Fibroblast of skin of left quadriceps (primary cell): ENCODE measurements at regions not wholly inside any gene's neighbourhood (a gene's known extent, or its start where the extent isn't known, plus 50 kb on each side); places are given as distances from the start of the nearest gene placed in this dataset.

Source experiments
- DNase-seq, 2 experiments: peaks; one replicate each; pipeline ENCODE4 v3.0.0-alpha.2; 2013; ENCODE audit warnings: low read depth in 2 of 2

DNA sequence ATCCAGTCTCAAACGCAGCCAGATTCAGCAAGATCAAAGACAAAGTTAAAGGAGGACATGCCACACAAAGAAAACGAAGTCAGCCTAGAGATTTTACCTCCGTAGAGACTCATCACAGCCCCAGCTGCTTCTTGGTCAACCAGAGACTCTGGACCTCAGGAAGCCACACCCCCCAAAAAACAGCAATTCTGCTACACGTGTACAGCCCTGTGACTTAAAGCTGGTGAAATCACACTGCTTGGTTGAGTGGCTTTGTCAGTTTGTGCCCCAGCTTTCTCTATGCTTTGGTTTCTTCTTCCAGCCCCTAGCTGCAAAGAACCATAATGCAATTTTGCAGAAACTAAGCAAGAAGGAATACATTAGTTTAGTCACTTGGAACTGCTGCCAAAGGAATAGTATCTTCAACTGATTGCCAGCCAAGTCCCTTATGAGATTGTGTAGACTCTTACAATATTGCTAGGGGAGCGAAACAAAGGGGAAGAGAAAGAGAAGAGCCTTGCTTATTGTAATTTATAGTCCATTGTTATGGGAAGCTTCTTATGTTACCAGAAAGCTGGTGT lies 158.8 kb upstream of the ZNF462 start:
- no peak for DNase-seq

DNA sequence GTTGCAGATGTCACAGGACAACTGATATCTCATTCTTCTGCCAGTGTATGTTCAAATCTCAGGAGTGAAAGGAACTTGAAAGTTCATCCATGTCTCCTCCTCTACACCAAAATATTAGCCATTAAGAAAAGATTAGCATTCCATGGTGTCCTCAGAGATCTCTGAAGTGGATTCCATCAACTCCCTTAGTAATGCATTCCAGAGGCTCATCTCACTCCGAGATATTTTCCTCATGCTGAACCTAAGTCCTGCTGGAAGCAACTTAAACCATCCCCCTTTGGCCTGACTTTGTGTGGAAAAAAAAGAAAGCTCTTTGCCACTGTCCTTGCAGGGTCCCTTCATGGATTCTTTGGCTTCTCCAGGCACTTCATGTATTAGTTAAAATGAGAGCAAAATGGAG lies 155.7 kb upstream of the ZNF462 start:
- no peak for DNase-seq

DNA sequence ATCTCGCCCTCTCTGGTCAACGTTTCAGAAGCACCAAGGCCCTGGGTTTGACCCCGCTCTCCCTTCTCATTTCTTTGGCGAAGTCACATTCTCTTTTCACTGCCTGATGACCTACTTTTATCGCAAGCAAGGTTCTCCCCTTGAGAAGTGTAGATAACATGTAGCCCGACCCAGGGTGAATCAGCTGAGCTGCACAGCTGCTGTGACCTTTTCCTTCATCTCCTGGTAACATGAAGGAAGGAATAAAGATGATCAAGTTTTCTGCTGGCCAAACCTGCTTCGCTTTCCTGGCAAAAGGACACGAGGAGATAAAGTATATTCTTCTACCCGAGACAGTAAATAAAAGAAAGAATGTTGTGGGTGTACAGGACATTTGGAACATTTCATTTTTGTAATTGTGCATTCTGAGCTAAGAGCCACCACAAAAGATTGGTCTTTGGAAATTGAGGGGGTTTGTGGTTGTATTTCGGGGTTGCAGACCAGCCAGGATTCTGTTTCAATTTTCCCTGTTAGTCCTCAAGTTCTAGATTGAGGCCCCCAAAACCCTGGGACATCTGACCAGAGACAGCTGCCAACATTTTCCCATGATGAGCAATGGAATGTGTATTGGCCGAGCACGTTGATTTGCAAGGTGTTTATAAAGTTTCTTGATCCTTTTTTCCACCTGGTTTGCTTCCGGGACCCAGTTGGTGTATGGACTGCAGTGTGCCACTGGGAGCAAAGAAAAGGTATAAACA lies 155.1 kb upstream of the ZNF462 start:
- DNase-seq, result no peak

DNA sequence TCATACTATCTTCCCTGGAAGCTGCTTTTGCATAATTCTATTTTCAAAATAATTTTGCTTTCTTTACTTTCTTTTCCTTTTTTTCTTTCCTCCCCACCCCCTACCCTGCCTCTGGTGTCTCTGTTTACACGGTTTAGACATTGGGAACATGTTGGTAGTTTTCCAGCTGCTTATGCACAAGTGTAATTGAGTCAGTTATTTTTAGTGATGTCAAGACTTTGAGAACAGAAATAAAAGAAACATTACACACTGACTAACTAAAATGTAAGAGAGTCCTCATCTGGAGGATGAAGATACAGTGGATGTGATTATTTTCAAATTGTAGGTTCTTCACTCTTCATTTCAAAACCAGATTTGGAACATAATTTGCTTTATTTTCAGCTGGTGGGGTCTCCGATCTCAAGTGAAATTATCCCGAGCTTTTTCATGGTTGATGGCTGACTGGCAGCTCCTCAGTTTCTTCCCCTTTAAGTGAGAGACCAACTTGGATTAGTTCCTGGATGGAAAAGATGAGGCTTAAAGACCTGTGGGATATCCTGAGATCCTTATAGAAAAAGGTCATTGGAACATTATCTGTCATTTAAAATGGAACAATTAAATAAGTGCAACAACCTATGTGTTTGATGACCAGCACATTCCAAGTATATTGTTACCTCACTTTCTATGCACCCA lies 154.4 kb upstream of the ZNF462 start:
- DNase-seq, result no peak

DNA sequence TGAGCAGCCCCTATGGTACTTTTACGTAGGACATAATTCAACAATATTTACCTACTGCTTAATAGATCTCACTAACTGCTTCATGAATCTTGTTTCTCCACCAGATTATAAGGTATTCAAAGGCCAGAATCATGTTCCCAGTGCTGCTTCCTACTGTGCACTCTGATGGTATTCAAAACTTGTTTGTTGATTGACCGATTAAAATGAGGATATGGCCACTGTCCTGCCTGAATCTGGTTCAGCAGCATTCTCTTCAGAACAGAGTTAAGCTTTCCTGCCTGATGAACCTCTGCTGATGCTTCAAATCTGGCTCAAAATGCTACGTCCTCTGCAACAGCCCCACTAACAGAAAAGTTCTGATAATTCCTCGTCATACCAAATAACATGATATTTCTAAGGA lies 150.7 kb upstream of the ZNF462 start:
- DNase-seq, result no peak

DNA sequence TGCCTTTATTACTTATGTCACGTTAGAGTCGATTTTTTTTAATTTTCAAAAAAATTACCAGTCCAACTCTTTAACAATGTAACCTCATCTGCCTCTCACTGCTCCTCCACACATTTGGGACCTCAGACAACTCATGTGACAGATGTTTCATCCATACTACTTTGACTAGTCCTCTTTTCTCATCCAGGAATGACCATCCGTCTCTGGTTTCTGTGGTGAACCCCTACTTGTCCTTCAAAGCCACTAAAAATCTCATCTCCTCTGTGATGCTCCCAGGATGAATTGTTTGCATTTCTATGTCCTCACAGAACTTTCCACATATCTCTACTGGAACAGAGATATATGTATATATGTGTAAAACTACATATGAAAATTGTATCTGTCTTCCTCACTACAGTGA lies 149.8 kb upstream of the ZNF462 start:
- DNase-seq, result no peak

DNA sequence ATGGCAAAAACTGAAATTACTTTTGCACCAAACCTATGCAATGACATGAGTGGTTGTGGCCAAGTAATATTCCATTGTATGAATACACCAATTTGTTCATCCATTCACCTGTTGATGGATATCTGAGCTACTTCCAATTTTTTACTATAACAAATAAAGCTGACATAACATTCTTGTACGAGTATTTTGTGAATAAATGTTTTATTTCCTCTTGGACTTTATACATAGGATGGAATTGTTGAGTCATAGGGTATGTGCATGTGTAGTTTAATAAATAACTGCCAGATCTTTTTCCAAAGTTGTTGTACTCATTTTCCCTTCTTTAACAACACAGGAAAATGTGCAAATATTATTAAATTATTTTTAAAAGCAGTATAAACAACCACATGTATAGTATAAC lies 146.1 kb upstream of the ZNF462 start:
- DNase-seq, result no peak

DNA sequence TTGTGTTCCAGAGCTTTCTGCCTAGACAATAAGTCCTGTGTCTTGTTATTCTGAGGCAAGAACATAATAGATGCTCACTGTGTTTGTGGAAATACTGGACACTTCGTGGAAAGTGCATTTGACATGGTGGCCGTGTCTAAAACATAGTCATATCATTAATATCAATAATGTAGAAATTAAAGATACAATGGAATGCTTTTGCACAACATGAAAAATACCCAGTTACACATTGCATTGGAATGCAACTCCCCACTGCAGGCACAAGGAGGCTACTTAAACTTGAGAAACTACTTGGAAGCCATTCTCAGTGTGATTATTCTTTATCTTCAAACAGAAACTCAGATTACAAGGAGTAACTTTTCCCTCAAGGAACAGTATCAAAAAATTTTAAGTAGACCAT lies 145.3 kb upstream of the ZNF462 start:
- DNase-seq, result peak; percentile 65 to 66

DNA sequence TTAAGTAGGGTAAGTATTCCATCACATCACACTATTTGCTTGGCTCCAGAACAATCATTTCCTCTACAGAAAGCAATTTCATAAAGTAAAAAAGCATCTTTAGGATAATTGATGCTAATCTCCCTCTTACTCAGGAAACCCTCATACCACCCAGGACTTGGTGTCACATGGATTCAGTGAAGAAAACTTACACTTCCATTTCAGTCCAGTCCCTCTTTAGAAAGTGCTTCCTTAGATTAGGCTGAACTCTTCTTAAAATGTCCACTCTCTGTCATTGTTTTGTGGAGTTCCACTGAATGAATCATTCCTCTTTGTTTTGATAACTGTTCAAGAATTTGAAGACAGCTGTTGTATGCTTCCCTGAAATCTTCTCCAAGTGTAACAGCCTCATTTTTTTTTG lies 144.0 kb upstream of the ZNF462 start:
- peak; percentile 35 to 39 for DNase-seq

DNA sequence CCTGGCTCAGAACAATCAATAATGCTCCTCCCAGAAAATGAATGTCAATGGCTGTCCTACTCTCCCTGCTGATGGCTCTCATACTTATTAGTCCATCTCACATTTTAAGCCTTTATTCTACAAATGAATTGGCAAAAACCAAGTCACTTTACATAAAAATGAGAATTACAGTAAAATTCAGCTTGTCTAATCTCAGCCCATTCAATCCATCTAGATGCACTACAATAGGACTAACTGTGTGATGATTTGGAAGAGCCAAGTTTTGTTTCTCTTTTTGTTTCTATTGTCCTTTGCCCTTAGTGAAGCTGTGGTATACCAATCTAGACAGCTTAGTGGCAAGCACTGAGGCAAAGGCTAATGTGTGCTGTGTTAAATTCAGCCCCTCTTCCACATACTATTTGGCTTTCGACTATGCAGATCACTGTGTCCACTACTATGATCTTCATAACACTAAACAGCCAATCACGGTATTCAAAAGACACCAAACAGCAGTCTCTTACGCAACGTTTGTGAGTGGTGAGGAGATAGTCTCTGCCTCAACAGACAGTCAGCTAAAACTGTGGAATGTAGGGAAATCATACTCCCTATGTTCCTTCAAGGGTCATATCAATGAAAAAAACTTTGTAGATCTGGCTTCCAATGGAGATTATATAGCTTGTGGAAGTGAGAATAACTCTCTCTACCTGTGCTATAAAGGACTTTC lies 140.8 kb upstream of the ZNF462 start:
- no peak for DNase-seq

DNA sequence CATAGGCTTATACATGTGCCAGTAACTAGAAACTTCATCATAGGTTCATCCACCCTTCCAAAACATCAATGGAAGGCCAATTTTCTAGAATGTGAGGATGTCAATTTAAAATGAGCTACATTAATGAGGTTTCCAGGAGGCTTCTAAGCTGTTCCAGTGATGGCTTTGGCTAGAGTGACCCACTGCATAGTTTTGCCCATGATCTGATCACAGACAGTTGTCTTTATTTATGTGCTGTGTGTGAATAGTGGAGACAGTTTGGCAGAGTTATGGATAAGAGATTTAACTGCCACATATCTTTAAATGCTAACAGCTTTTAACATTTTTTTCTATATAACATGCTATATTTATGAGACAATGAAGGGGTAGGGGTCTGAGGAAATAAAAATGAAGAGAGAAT lies 139.0 kb upstream of the ZNF462 start:
- no peak for DNase-seq

DNA sequence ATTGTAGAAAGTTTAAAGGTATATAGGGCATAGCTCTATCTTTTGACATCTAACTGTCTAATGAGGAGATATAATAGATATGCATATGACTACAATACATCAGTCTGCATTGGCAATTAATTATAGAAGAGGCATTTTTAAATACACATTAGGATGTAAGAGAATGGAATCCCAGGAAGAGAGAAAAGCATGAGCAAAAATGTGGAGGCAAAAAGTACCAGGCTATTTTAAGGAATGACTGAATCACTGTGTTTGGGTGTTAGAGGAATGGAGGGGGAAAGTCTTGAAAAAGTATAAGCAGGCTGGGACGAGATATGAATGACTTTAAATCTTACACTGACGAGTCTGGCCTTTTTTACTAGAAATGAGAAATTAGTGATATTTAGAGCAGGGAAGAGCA lies 138.4 kb upstream of the ZNF462 start:
- DNase-seq, result no peak

DNA sequence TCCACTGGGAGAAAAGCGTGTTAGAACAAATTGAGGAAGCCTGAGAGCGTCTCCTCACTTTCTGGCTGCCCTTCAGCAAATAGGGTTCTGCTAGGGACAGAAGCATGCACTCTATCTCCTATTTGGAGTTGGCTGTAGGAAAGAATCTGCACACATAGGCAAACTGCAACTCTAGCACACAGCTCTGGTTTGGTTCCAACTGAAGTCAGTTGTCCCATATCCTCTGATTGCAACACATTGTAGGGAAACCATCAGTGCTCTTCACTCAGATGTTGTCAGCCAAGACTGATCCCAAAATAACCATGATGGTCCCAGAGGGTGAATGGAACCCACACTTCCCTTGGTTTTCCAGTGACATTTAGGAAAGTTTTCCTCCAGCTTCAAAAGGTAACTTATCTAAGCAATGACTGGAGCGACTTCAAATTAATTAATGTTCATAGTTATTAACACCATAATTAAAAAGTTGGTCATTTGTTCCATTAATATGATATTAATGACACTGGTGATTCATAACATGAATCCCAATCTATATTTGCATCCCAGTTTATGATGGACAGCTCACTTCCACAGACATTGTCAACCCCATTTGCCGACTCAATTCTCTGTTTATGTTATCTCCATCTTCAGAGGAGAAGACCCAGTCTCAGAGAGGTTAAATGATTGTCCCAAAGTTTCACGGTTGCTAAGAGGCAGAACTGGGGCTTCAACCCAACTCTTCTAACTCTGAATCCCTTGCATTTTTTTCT lies 136.7 kb upstream of the ZNF462 start:
- no peak for DNase-seq

DNA sequence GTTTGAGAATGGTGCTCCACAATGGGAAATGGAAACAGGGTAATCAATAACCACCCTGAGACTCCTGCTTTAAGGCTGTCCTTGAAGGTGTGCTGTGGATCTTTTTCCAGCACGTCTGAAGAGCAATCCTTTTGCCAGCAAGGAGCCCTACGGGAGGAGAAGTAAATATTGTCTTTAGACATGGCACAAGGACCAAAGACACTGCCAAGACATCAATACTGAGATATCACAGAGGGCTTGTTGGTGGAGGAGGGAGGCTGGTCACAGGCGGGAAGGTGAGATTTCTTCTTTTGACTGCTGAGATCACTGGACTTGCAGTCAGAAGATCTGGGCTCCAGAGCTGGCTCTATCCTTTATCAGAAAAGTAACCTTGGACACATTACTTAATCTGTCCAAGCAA lies 135.0 kb upstream of the ZNF462 start:
- DNase-seq, result no peak

DNA sequence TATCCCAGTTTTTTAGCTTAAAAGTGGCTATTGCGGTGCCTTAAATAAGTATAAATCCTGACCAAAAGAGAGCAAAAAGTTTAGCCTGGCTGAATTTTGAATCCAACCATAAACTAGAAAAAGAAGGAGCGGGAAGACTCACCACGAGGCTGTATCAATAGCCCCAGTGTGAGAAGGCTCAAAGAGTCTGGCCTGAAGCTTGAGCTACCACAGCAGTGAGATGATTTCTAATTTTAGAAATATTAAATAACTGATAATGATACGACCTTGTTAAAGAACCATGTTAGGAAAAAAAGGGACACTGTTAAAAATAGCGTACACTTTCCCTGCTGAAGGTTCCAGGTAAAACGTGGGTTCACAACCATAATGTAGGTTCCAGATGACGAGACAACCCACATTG lies 134.1 kb upstream of the ZNF462 start:
- no peak for DNase-seq

DNA sequence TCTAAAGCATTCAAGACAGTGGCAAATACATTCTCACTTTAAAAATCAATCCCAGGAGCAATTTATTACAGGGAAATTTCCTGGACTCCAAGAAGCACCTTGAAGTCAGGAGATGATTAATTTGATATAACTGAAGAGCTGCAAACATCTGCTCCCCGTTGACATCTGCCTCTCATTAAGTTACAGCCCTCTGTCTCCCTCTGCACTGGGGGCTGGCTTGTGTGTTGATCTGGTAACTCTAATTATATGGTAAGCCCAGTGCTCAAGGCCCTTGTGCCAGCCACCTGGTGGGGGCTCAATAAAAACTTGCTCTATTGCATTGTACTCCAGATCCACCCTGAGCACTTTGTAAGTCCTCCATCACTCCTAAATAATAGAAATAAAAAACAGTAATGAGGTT lies 131.1 kb upstream of the ZNF462 start:
- DNase-seq, result no peak

DNA sequence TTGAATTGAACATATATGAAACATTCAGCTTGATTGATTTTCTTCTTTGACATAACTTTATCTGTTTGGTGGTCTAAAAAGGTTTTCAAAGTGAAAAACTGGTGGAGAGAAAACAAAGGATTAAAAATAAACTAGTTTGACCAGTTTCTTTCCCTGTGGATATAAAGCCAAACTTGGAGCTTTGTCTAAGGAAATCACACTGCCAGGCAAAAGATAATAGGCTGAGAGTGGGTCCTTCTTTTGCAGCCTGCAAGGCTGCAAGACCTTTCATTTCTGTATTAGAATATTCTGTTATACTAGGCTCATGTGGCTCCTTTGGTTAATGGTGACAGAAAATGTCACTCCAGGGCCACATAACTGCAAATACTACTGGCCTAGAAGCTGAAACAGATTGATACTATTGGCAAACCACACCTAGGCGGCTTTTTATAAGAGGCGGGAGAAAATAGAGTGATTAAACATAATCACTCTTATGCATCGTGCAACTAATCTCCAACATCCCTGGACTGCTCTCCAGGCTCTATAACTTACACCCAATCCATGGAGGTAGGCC lies 129.1 kb upstream of the ZNF462 start:
- no peak for DNase-seq

DNA sequence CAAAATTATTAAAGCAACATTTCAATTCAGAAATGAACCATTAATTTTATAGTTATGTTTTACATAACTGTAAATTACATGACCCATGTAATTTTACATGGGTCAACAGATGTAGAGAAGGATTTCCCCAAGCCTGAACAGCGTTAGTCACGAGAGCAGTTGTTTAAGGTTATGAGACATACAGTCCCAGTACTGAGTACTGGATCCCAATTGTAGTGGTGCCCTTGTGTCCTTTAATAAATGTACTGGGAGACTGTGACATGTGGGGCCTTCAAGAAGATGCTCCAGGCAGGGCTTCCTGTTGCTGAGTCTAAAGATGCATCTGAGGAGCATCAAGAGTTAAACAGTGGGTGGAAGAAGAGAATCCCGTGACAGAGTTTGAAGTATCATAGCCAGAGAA lies 125.5 kb upstream of the ZNF462 start:
- DNase-seq, result no peak

DNA sequence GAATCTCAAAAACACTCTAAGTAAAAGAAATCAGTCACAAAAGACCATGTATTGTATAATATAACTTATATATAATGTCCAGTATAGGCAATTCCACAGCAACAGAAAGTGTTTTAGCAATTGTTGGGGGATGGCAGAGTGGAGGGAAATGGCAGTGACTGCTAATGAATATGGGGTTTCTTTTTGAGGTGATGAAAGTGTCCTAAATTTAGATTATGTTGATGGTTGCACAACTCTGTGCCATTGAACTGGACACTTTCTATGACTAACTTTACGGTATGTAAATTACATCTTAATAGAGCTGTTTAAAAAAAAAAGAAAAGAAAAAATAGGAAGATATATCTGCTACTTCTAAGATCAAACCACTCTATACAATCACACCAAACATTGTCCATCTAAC lies 124.9 kb upstream of the ZNF462 start:
- no peak for DNase-seq

DNA sequence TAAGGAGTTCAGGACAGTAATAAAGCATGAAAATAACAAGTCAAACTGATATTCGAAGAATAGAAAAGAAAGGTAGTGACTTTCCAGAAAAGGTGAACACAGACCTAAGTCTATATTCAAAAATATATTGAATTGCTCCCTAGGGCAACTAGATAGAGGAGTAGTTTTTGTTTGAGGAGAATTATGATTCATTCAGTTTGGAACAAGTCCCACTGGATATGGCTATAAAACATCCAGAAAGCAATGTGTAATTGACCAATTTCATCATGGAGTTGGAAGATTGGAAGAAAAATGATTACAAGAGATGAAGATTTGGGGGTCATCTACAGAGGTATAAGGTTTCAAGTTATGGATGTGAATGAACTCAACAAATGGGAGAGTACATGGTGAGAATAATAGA lies 117.5 kb upstream of the ZNF462 start:
- DNase-seq, result peak; percentile 17 to 28

DNA sequence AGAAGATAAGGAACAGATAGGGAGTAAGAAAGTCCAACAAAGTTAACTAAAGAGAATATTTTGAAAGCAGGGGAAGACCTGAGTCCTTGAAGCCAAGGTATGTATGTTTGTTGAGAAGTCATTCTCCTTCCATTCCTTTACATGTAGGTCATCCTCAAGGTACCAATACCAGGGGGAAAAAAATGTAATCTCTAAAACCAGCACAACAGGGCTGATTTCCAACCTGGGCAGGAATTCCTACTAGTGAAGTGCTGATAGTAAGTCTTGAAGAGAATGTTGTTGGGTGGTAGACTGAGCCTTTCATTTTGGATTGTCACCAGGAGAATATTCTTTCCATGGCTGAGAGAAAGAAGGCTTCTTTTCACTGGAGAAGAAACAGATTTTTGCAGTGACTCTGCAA lies 117.1 kb upstream of the ZNF462 start:
- no peak for DNase-seq

DNA sequence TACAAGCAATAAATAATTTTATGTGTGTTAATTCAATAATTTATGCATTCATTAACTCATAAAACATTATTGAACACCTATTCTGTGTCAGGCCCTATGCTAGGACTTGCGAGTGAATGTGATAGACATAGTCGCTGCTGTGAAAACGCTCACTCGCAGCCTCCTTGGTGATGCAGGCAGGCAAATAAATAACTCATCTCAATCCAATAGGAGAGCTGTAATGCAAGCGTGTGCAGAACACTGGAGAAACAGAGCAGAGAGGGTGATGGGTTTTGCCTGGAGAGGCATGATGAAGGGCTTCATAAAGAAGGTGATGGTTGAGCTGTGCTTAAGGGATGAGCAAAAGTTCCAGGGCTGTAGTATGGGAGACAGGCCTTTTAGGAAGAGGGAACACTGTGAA lies 111.3 kb upstream of the ZNF462 start:
- DNase-seq, result no peak
